ENCODE measurements at regions not wholly inside any gene's neighbourhood (a gene's known extent, or its start where the extent isn't known, plus 50 kb on each side); places are given as distances from the start of the nearest gene placed in this dataset.

- H3K36me3 ChIP-seq (ENCODE audit: control insufficient read depth, insufficient read depth, low read length): no peaks in the 10 kb centered on the region
- no peaks in the 10 kb centered on the region for H3K9me3 ChIP-seq (ENCODE audit: control insufficient read depth, low read length)
- no peak overlapping the region for H3K9ac ChIP-seq (ENCODE audit: low read length)
- no peaks in the 10 kb centered on the region for H3K4me1 ChIP-seq (ENCODE audit: control insufficient read depth, insufficient read depth, low read length)
- no peak overlapping the region for H3K4me3 ChIP-seq (ENCODE audit: low read length)
- H3K27me3 ChIP-seq (ENCODE audit: control insufficient read depth, insufficient read depth, low read length): no peaks in the 10 kb centered on the region
Measured at GRCh38 chr10:129375912-129376311, 91.1 kb upstream of the MGMT start.

DNA sequence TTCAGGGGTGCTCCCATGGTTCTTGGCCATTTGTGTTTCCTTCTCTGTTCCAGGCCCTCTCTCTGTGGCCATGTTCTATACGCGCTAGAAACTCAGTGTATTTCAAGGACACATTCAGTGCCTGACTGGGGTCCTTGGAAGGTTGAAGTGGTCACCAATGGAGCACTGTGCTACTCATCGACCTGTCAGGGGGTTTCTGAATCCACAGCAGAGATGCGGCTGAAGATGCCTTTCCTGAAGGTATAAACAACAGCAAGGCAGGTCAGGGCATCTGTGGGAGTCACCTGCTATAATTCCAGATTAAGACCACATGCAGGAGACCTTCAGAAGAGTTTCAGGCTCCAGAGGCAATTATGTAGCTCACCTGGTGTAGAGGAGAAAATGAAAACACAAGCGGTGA, 86.8 kb upstream of the MGMT start:
- Histone ChIP-seq H3K4me3 (ENCODE audit: low read length) (no peak overlapping the region), H3K9me3 (ENCODE audit: control insufficient read depth, low read length) (no peaks in the 10 kb centered on the region), H3K4me1 (ENCODE audit: control insufficient read depth, insufficient read depth, low read length) (no peaks in the 10 kb centered on the region)

DNA sequence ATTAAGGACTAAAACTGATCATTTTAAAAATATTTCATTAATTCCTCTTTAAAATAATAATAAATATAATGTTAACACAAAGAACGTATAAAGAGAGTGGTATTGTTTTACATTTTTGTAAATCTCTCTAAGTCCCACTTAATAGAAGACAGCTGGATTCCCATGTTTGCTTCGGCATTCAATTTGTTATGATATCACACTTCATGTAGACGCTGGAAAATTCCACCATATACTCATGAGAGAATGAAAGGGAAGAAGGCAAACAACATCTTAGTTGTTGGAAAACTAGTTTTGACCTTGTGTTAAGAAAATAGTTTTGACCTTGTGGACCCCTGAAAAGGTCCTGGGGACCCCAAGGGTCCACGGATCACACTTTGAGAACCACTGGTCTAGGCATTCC, 85.3 kb upstream of the MGMT start:
- Histone ChIP-seq H3K4me3 (ENCODE audit: low read length) (no peak overlapping the region), H3K9me3 (ENCODE audit: control insufficient read depth, low read length) (no peaks in the 10 kb centered on the region), H3K36me3 (ENCODE audit: control insufficient read depth, insufficient read depth, low read length) (no peaks in the 10 kb centered on the region), H3K4me1 (ENCODE audit: control insufficient read depth, insufficient read depth, low read length) (no peaks in the 10 kb centered on the region), H3K27me3 (ENCODE audit: control insufficient read depth, insufficient read depth, low read length) (no peaks in the 10 kb centered on the region), H3K9ac (ENCODE audit: low read length) (no peak overlapping the region)

More for the DNA sequence above, 86.8 kb upstream of the MGMT start:
- H3K36me3 ChIP-seq (ENCODE audit: control insufficient read depth, insufficient read depth, low read length): no peaks in the 10 kb centered on the region
- no peaks in the 10 kb centered on the region for H3K27me3 ChIP-seq (ENCODE audit: control insufficient read depth, insufficient read depth, low read length)
- H3K9ac ChIP-seq (ENCODE audit: low read length): no peak overlapping the region

DNA sequence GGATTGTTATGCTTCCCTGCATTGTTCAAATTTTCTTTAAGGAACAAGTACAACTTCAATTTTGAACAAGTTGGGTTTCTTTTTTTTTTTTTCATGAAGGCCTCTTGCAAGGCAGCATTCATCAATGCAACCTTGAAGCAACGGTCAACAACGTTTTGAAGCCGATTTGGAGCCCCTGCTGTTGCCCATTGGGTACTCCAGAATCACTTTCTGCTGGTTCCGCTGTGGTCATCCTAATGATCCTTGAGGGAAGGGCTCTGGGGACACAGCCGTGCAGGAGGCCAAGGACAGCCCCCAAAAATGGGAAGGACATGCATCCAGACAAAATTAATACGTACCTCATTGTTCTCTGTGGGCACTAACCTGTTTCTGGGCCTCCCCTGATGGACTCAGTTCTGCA, 84.6 kb upstream of the MGMT start:
- no peaks in the 10 kb centered on the region for H3K9me3 ChIP-seq (ENCODE audit: control insufficient read depth, low read length)
- H3K4me1 ChIP-seq (ENCODE audit: control insufficient read depth, insufficient read depth, low read length): no peaks in the 10 kb centered on the region
- H3K27me3 ChIP-seq (ENCODE audit: control insufficient read depth, insufficient read depth, low read length): no peaks in the 10 kb centered on the region
- H3K4me3 ChIP-seq (ENCODE audit: low read length): no peak overlapping the region
- no peak overlapping the region for H3K9ac ChIP-seq (ENCODE audit: low read length)
- H3K36me3 ChIP-seq (ENCODE audit: control insufficient read depth, insufficient read depth, low read length): no peaks in the 10 kb centered on the region

DNA sequence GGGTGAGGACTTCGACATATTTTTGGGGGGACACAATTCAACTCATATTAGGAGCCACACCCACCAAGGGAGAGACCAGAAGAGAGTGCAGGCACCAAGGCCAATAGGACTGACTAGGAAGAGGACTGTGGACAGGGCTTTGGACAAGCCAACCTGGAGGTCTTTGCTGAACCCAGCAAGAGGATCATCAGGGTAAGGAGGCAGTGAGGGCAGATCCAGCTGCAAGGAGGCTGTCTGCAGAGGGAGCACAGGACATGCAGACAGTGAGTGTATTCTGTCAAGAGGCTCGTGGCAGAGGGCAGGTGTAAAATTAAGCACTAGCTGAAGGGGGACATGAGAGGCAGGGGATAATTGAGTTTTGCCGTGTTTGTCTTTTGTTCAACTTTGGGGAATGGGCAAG, 83.4 kb upstream of the MGMT start:
- Histone ChIP-seq H3K9me3 (ENCODE audit: control insufficient read depth, low read length) (no peaks in the 10 kb centered on the region), H3K27me3 (ENCODE audit: control insufficient read depth, insufficient read depth, low read length) (no peaks in the 10 kb centered on the region), H3K4me1 (ENCODE audit: control insufficient read depth, insufficient read depth, low read length) (no peaks in the 10 kb centered on the region), H3K36me3 (ENCODE audit: control insufficient read depth, insufficient read depth, low read length) (no peaks in the 10 kb centered on the region), H3K9ac (ENCODE audit: low read length) (no peak overlapping the region), H3K4me3 (ENCODE audit: low read length) (no peak overlapping the region)

GRCh38 chr10:129385600-129385999, 81.4 kb upstream of the MGMT start:
- Histone ChIP-seq H3K36me3 (ENCODE audit: control insufficient read depth, insufficient read depth, low read length) (no peaks in the 10 kb centered on the region), H3K9me3 (ENCODE audit: control insufficient read depth, low read length) (no peaks in the 10 kb centered on the region), H3K9ac (ENCODE audit: low read length) (no peak overlapping the region), H3K4me1 (ENCODE audit: control insufficient read depth, insufficient read depth, low read length) (no peaks in the 10 kb centered on the region), H3K27me3 (ENCODE audit: control insufficient read depth, insufficient read depth, low read length) (no peaks in the 10 kb centered on the region), H3K4me3 (ENCODE audit: low read length) (no peak overlapping the region)

DNA sequence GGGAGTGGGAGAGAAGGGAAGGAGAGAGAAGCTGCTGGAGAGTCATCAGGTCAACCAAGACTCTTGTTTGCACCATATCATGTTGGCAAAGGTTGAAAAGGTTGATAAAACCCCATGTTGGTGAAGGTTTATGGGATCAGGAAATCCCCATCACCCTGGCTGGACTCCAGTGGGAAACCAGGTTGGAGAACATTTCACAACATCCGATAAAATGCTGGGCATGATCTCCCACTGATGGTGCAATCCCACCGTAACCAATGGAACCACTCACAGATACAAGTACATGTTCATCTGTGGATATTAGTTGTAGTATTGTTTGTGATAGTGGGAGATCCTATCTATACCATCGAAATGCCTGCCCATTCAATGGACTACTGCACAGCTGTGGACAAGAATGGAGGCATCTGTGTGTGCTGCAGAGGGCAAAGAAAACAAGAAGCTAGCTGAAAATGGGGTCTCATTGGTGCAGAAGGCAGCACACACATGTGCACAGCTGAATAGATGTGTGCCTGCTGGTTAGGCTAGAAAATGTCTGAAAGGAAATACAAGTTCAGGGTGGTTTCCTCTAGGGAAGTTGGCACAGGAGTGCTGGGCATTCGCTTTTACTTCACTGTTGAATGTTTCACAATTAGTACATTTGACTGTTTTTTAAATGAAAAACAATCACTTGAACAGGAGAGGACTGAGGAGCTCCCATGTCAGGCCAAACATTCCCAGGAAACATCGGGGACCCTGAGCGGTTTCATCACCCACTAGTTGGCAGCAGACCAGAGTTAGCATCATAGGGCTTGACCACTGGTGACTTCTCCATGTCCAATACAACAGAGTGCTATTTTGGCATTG, 80.4 kb upstream of the MGMT start:
- H3K9me3 ChIP-seq (ENCODE audit: control insufficient read depth, low read length): no peaks in the 10 kb centered on the region
- no peaks in the 10 kb centered on the region for H3K27me3 ChIP-seq (ENCODE audit: control insufficient read depth, insufficient read depth, low read length)
- H3K9ac ChIP-seq (ENCODE audit: low read length): no peak overlapping the region
- no peaks in the 10 kb centered on the region for H3K4me1 ChIP-seq (ENCODE audit: control insufficient read depth, insufficient read depth, low read length)
- no peaks in the 10 kb centered on the region for H3K36me3 ChIP-seq (ENCODE audit: control insufficient read depth, insufficient read depth, low read length)
- H3K4me3 ChIP-seq (ENCODE audit: low read length): no peak overlapping the region

GRCh38 chr10:129387258-129387525, 79.8 kb upstream of the MGMT start:
- Histone ChIP-seq H3K4me3 (ENCODE audit: low read length) (no peak overlapping the region), H3K27me3 (ENCODE audit: control insufficient read depth, insufficient read depth, low read length) (no peaks in the 10 kb centered on the region), H3K4me1 (ENCODE audit: control insufficient read depth, insufficient read depth, low read length) (no peaks in the 10 kb centered on the region), H3K9me3 (ENCODE audit: control insufficient read depth, low read length) (no peaks in the 10 kb centered on the region), H3K36me3 (ENCODE audit: control insufficient read depth, insufficient read depth, low read length) (no peaks in the 10 kb centered on the region), H3K9ac (ENCODE audit: low read length) (no peak overlapping the region)

DNA sequence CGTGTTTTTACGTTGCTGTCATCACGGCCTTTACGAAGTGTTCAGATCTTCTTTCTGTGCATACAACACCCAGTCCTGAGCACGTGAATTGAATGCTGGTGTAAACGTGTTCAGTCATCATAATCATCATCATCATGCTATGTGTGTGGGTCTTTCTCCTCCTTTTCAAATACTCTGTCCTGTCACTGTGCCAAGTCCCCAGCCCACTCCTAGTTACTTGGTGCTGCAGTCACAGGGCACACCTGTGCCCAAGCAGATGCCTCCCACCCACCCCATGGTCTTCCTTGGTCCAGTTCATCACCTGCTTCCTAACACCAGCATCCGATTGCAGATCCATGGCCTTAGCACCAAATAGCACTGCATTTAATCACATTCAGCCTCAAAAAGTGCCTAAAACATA, 78.6 kb upstream of the MGMT start:
- no peak overlapping the region for H3K4me3 ChIP-seq (ENCODE audit: low read length)
- no peaks in the 10 kb centered on the region for H3K36me3 ChIP-seq (ENCODE audit: control insufficient read depth, insufficient read depth, low read length)
- no peak overlapping the region for H3K9ac ChIP-seq (ENCODE audit: low read length)
- H3K9me3 ChIP-seq (ENCODE audit: control insufficient read depth, low read length): no peaks in the 10 kb centered on the region
- H3K27me3 ChIP-seq (ENCODE audit: control insufficient read depth, insufficient read depth, low read length): no peaks in the 10 kb centered on the region
- no peaks in the 10 kb centered on the region for H3K4me1 ChIP-seq (ENCODE audit: control insufficient read depth, insufficient read depth, low read length)

DNA sequence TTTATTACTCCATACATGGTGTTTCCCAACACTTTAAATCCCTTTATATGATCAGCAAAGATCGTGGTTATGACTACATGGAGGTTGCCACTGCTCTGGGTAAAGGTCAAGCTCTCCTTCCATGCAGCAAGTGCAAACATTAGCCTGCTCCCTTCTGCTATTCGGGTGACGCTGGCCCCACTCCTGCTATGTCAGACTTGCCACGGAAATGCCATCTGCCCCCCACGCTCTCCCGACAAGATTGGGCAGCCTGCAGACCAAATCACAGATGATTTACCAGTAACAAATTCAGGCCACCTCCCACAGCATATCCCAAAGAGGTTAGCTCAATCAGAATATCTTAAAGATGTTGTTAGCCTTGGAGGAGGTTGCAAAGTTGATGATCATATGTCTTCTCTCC, 77.8 kb upstream of the MGMT start:
- no peaks in the 10 kb centered on the region for H3K4me1 ChIP-seq (ENCODE audit: control insufficient read depth, insufficient read depth, low read length)
- H3K27me3 ChIP-seq (ENCODE audit: control insufficient read depth, insufficient read depth, low read length): no peaks in the 10 kb centered on the region
- H3K9me3 ChIP-seq (ENCODE audit: control insufficient read depth, low read length): no peaks in the 10 kb centered on the region
- no peaks in the 10 kb centered on the region for H3K36me3 ChIP-seq (ENCODE audit: control insufficient read depth, insufficient read depth, low read length)
- H3K9ac ChIP-seq (ENCODE audit: low read length): no peak overlapping the region
- no peak overlapping the region for H3K4me3 ChIP-seq (ENCODE audit: low read length)

DNA sequence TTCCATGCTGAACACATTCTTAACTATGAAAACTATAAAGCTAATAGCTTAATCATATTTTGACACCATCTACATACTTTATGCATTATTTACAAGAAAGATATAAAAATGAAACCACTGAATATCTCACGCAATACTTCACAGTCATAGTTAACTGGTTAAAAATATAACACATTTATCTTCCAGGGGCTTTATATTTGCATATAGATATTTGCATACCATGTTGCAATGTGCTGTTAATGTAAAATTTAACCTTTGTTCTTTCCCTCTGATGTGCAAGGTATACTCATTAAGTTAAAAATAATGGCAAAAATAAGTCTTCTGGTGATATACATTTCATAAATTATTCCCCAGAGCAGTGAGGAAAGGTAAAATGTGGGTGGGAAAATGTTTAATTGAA, 76.9 kb upstream of the MGMT start:
- H3K9me3 ChIP-seq (ENCODE audit: control insufficient read depth, low read length): no peaks in the 10 kb centered on the region
- H3K4me1 ChIP-seq (ENCODE audit: control insufficient read depth, insufficient read depth, low read length): no peaks in the 10 kb centered on the region

GRCh38 chr10:129390726-129391125, 76.3 kb upstream of the MGMT start:
- H3K27me3 ChIP-seq (ENCODE audit: control insufficient read depth, insufficient read depth, low read length): peaks cover 2% of the 10 kb centered on the region
- H3K36me3 ChIP-seq (ENCODE audit: control insufficient read depth, insufficient read depth, low read length): no peaks in the 10 kb centered on the region
- H3K4me1 ChIP-seq (ENCODE audit: control insufficient read depth, insufficient read depth, low read length): no peaks in the 10 kb centered on the region
- no peak overlapping the region for H3K9ac ChIP-seq (ENCODE audit: low read length)
- H3K9me3 ChIP-seq (ENCODE audit: control insufficient read depth, low read length): no peaks in the 10 kb centered on the region
- no peak overlapping the region for H3K4me3 ChIP-seq (ENCODE audit: low read length)

More for the DNA sequence above, 76.9 kb upstream of the MGMT start:
- Histone ChIP-seq H3K36me3 (ENCODE audit: control insufficient read depth, insufficient read depth, low read length) (no peaks in the 10 kb centered on the region), H3K9ac (ENCODE audit: low read length) (no peak overlapping the region), H3K4me3 (ENCODE audit: low read length) (no peak overlapping the region), H3K27me3 (ENCODE audit: control insufficient read depth, insufficient read depth, low read length) (no peaks in the 10 kb centered on the region)

DNA sequence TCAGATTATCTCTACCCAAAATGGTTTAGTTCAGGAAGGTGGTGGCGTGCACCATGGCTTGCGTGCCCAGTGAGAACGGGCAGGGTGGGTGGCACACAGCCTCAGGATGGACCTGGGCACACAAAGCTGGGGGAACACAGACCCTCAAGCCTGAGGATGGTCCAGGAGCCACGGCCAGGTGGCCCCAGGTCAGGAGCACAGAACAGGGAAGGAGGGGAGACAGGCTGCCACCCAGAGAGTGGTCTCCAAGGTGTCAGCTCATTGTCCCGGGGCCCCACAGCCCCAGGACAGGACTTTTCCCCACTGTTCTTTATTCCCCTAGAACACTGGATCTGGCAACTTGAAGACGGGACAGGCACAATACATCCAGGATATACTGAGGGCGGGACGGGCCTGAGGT, 75.6 kb upstream of the MGMT start:
- no peaks in the 10 kb centered on the region for H3K4me1 ChIP-seq (ENCODE audit: control insufficient read depth, insufficient read depth, low read length)
- H3K27me3 ChIP-seq (ENCODE audit: control insufficient read depth, insufficient read depth, low read length): peaks cover 9% of the 10 kb centered on the region
- no peaks in the 10 kb centered on the region for H3K9me3 ChIP-seq (ENCODE audit: control insufficient read depth, low read length)
- H3K4me3 ChIP-seq (ENCODE audit: low read length): no peak overlapping the region
- H3K36me3 ChIP-seq (ENCODE audit: control insufficient read depth, insufficient read depth, low read length): no peaks in the 10 kb centered on the region
- H3K9ac ChIP-seq (ENCODE audit: low read length): no peak overlapping the region

Data from mucosa of stomach (tissue), 1 donor.